Ishikawa (cell line): ENCODE measurements at regions not wholly inside any gene's neighbourhood (a gene's known extent, or its start where the extent isn't known, plus 50 kb on each side); places are given as distances from the start of the nearest gene placed in this dataset.

ENCODE experiments used
- CEBPB ChIP-seq: IDR thresholded peaks from 2 replicates; pipeline ENCODE4 v1.6.1; 2012
- CREB1 ChIP-seq: IDR thresholded peaks from 2 replicates; pipeline ENCODE4 v1.6.1; 2012; ENCODE audit warnings: low read depth
- EGR1 ChIP-seq: IDR thresholded peaks from 2 replicates; pipeline ENCODE4 v1.6.1; 2012
- EP300 ChIP-seq: IDR thresholded peaks from 2 replicates; pipeline ENCODE4 v1.6.1; 2012; ENCODE audit warnings: borderline replicate concordance
- FOXM1 ChIP-seq: IDR thresholded peaks from 2 replicates; pipeline ENCODE4 v1.6.1; 2012; ENCODE audit warnings: low read depth, borderline replicate concordance
- MAX ChIP-seq: IDR thresholded peaks from 2 replicates; pipeline ENCODE4 v1.6.1; 2012
- NFIC ChIP-seq: IDR thresholded peaks from 2 replicates; pipeline ENCODE4 v1.6.1; 2012
- RAD21 ChIP-seq: IDR thresholded peaks from 2 replicates; pipeline ENCODE4 v1.6.1; 2012; ENCODE audit warnings: low read depth
- REST ChIP-seq: IDR thresholded peaks from 2 replicates; pipeline ENCODE4 v1.6.1; 2012; ENCODE audit warnings: low read depth, mild to moderate bottlenecking
- TAF1 ChIP-seq: IDR thresholded peaks from 2 replicates; pipeline ENCODE4 v1.6.1; 2012; ENCODE audit warnings: low read depth, mild to moderate bottlenecking
- TCF12 ChIP-seq: IDR thresholded peaks from 2 replicates; pipeline ENCODE4 v1.6.1; 2012; ENCODE audit warnings: low read depth
- TEAD4 ChIP-seq: IDR thresholded peaks from 2 replicates; pipeline ENCODE4 v1.6.1; 2012
- USF1 ChIP-seq: IDR thresholded peaks from 2 replicates; pipeline ENCODE4 v1.6.1; 2012
- YY1 ChIP-seq: IDR thresholded peaks from 2 replicates; pipeline ENCODE4 v1.6.1; 2012; ENCODE audit warnings: low read depth
- ZBTB7A ChIP-seq: IDR thresholded peaks from 2 replicates; pipeline ENCODE4 v1.6.1; 2012; ENCODE audit warnings: low read depth

- TF ChIP-seq EP300 (no peak), EGR1 (no peak), CREB1 (no peak), TCF12 (no peak), RAD21 (peak; percentile 43)
These were observed 195.2 kb downstream of the MAP2K6 start for GRCh38 chr17:69609473-69610305.

GRCh38 chr17:69620363-69620762, 205.9 kb downstream of the MAP2K6 start:
- TF ChIP-seq ZBTB7A (no peak), FOXM1 (no peak), TAF1 (no peak), USF1 (no peak), REST (no peak), TCF12 (no peak), MAX (no peak), NFIC (no peak), EGR1 (no peak)

- TF ChIP-seq ZBTB7A (no peak), USF1 (no peak), EP300 (no peak), CEBPB (no peak), EGR1 (no peak)
These were observed 211.0 kb downstream of the MAP2K6 start for GRCh38 chr17:69625474-69625873.

GRCh38 chr17:69630056-69630635, 215.6 kb downstream of the MAP2K6 start:
- TF ChIP-seq TAF1 (no peak), YY1 (no peak)

- TF ChIP-seq TCF12: no peak
- TF ChIP-seq TEAD4: no peak
- no peak for TF ChIP-seq YY1
- TF ChIP-seq USF1: no peak
- no peak for TF ChIP-seq CREB1
- no peak for TF ChIP-seq CEBPB
- TF ChIP-seq MAX: no peak
- TF ChIP-seq FOXM1: no peak
- TF ChIP-seq NFIC: no peak
- no peak for TF ChIP-seq EP300
- TF ChIP-seq ZBTB7A: no peak
- no peak for TF ChIP-seq TAF1
- TF ChIP-seq EGR1: no peak
- no peak for TF ChIP-seq RAD21
- TF ChIP-seq REST: no peak
These were observed 220.3 kb downstream of the MAP2K6 start for GRCh38 chr17:69634844-69635243.
